Sigmoid colon (tissue), 3 donors: ENCODE measurements at regions not wholly inside any gene's neighbourhood (a gene's known extent, or its start where the extent isn't known, plus 50 kb on each side); places are given as distances from the start of the nearest gene placed in this dataset.

Experiments used
- POLR2A ChIP-seq, 2 donors: fragments of 450-650 bp; IDR thresholded peaks; one replicate each; pipeline ENCODE4 v1.6.1; 2016; ENCODE audit warnings: antibody characterized with exemption in 2 of 2, mild to moderate bottlenecking in 2 of 2, moderate library complexity in 2 of 2
- TF ChIP-seq, protein P1 (sequence below), 4 experiments: fragments of 450-650 bp in 3 of 4; fragments of 200-600 bp in 1 of 4; IDR thresholded peaks; one replicate each; pipeline ENCODE4 v1.5.1; 2016 to 2019; ENCODE audit warnings: antibody characterized with exemption in 4 of 4, mild to moderate bottlenecking in 3 of 4, moderate library complexity in 2 of 4

DNA sequence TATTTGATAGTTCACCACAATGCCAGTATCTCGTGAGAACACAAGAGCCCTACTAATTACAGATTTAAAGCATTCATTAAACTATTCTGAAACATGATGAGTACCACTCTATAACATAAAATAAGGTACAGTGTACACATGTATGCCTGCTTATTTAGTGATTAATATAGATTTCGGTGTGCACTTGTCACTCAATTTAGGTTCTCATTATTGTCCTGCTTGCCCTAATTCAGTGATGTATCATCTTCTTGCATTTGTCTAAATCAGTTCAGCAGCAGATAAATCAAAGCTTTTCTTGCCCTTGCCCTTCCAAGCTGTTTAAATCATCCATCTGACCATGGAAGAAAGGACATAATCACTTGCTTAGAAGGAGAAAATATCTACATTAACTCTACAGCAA lies 359.7 kb downstream of the GXYLT1 start:
- TF ChIP-seq, protein P1, sequence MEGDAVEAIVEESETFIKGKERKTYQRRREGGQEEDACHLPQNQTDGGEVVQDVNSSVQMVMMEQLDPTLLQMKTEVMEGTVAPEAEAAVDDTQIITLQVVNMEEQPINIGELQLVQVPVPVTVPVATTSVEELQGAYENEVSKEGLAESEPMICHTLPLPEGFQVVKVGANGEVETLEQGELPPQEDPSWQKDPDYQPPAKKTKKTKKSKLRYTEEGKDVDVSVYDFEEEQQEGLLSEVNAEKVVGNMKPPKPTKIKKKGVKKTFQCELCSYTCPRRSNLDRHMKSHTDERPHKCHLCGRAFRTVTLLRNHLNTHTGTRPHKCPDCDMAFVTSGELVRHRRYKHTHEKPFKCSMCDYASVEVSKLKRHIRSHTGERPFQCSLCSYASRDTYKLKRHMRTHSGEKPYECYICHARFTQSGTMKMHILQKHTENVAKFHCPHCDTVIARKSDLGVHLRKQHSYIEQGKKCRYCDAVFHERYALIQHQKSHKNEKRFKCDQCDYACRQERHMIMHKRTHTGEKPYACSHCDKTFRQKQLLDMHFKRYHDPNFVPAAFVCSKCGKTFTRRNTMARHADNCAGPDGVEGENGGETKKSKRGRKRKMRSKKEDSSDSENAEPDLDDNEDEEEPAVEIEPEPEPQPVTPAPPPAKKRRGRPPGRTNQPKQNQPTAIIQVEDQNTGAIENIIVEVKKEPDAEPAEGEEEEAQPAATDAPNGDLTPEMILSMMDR (IDR thresholded peaks at IDR 0.05) = no peak
- no peak for TF ChIP-seq POLR2A (IDR thresholded peaks at IDR 0.05)
